Upper lobe of right lung (tissue), 1 donor: ENCODE measurements at regions not wholly inside any gene's neighbourhood (a gene's known extent, or its start where the extent isn't known, plus 50 kb on each side); places are given as distances from the start of the nearest gene placed in this dataset.
"Not testable (repeated sequence)": the region's sequence is repeated elsewhere in the genome, so short reads cannot be mapped to it uniquely, and the experiment has no call there.

Source experiments
- ATAC-seq: fragments of 200-7000 bp; cut with Tn5 transposase; one replicate; pipeline ENCODE4 v1.9.1; 2020; ENCODE audit warnings: mild to moderate bottlenecking, moderate library complexity
- DNase-seq: peaks from one replicate; pipeline ENCODE4 v3.0.0-alpha.2; 2020
- H3K27ac ChIP-seq: fragments of 200-600 bp; one replicate; pipeline ENCODE4 v1.8.0; 2022
- H3K27me3 ChIP-seq: fragments of 200-600 bp; one replicate; pipeline ENCODE4 v1.8.0; 2022; ENCODE audit warnings: mild to moderate bottlenecking
- H3K36me3 ChIP-seq: fragments of 200-600 bp; one replicate; pipeline ENCODE4 v1.8.0; 2022
- H3K4me1 ChIP-seq: fragments of 200-600 bp; one replicate; pipeline ENCODE4 v1.8.0; 2022
- H3K4me3 ChIP-seq: fragments of 200-600 bp; one replicate; pipeline ENCODE4 v1.8.0; 2022; ENCODE audit warnings: mild to moderate bottlenecking
- H3K9me3 ChIP-seq: fragments of 200-600 bp; one replicate; pipeline ENCODE4 v1.8.0; 2022
- CTCF ChIP-seq: fragments of 200-600 bp; IDR thresholded peaks from one replicate; pipeline ENCODE4 v1.8.0; 2022; ENCODE audit warnings: antibody characterized with exemption
- intact Hi-C: fragments of 100-400 bp; cut with DNase I; formaldehyde crosslinking; loops from one replicate; pipeline ENCODE4 v1.11.0; 2022
- donor health status: DM: no; HTN: yes; CAD: no; lungs with severe emphysema.

GRCh38 chr10:123272171-123272570, 118.0 kb downstream of the BUB3 start:
- no peak for TF ChIP-seq CTCF
- intact Hi-C loops, result no loop called here
- DNase-seq, result no peak
- Histone ChIP-seq H3K27ac (no peak overlapping the region), H3K27me3 (no peaks in the 10 kb centered on the region), H3K4me1 (no peaks in the 10 kb centered on the region), H3K4me3 (no peak overlapping the region), H3K36me3 (no peaks in the 10 kb centered on the region), H3K9me3 (no peaks in the 10 kb centered on the region)
- ATAC-seq, result no peak

GRCh38 chr10:123274306-123275135, 120.3 kb downstream of the BUB3 start:
- Histone ChIP-seq H3K4me3 (peak overlapping the region; percentile 32), H3K27ac (no peak overlapping the region), H3K9me3 (no peaks in the 10 kb centered on the region), H3K36me3 (no peaks in the 10 kb centered on the region), H3K4me1 (no peaks in the 10 kb centered on the region), H3K27me3 (no peaks in the 10 kb centered on the region)
- no peak for DNase-seq
- ATAC-seq, result peak; percentile 54
- no peak for TF ChIP-seq CTCF
- intact Hi-C loops, result no loop called here

GRCh38 chr10:123275136-123275564, 120.9 kb downstream of the BUB3 start:
- no peaks in the 10 kb centered on the region for H3K4me1 ChIP-seq
- intact Hi-C loops, result no loop called here
- no peaks in the 10 kb centered on the region for H3K27me3 ChIP-seq
- peak overlapping the region; percentile 32 for H3K4me3 ChIP-seq
- no peak for TF ChIP-seq CTCF
- no peaks in the 10 kb centered on the region for H3K9me3 ChIP-seq
- no peak overlapping the region for H3K27ac ChIP-seq
- no peaks in the 10 kb centered on the region for H3K36me3 ChIP-seq
- no peak for ATAC-seq
- no peak for DNase-seq

GRCh38 chr10:123278445-123278844, 124.2 kb downstream of the BUB3 start:
- no peaks in the 10 kb centered on the region for H3K9me3 ChIP-seq
- ATAC-seq, result peak; percentile 41
- no peak for DNase-seq
- no peaks in the 10 kb centered on the region for H3K36me3 ChIP-seq
- TF ChIP-seq CTCF, result no peak
- H3K27me3 ChIP-seq, result no peaks in the 10 kb centered on the region
- H3K4me1 ChIP-seq, result no peaks in the 10 kb centered on the region
- intact Hi-C loops, result no loop called here
- H3K27ac ChIP-seq, result no peak overlapping the region
- H3K4me3 ChIP-seq, result no peak overlapping the region

GRCh38 chr10:123283371-123283770, 129.2 kb downstream of the BUB3 start:
- intact Hi-C loops, H3K27ac ChIP-seq, DNase-seq, H3K36me3 ChIP-seq, H3K9me3 ChIP-seq, H3K4me3 ChIP-seq, H3K27me3 ChIP-seq, ATAC-seq, H3K4me1 ChIP-seq: not testable (repeated sequence)

GRCh38 chr10:123284022-123284421, 129.8 kb downstream of the BUB3 start:
- DNase-seq (no peak), ATAC-seq (no peak)
- Histone ChIP-seq H3K4me3 (no peak overlapping the region), H3K36me3 (no peaks in the 10 kb centered on the region), H3K9me3 (no peaks in the 10 kb centered on the region), H3K27ac (no peak overlapping the region), H3K27me3 (no peaks in the 10 kb centered on the region), H3K4me1 (no peaks in the 10 kb centered on the region)
- intact Hi-C loops, result no loop called here
- no peak for TF ChIP-seq CTCF
